Right lobe of liver (tissue), 6 donors: ENCODE measurements at regions not wholly inside any gene's neighbourhood (a gene's known extent, or its start where the extent isn't known, plus 50 kb on each side); places are given as distances from the start of the nearest gene placed in this dataset.

Source experiments
- ATAC-seq, 4 donors: fragments of 200-7000 bp; cut with Tn5 transposase; one replicate each; pipeline ENCODE4 v1.9.1; 2020; ENCODE audit warnings: mild to moderate bottlenecking in 4 of 4, moderate library complexity in 4 of 4
- DNase-seq, 3 donors: peaks; one replicate each; pipeline ENCODE4 v3.0.0-alpha.2; 2020
- H3K27ac ChIP-seq, 3 donors: fragments of 200-600 bp; one replicate each; pipeline ENCODE4 v1.8.0; 2022
- H3K27me3 ChIP-seq, 2 donors: fragments of 200-600 bp; one replicate each; pipeline ENCODE4 v1.8.0; 2022
- H3K36me3 ChIP-seq, 4 donors: fragments of 200-600 bp; sonication (generic) in 1 of 4; one replicate each; pipeline versions ENCODE4 v1.5.1 to v1.8.0; 2017 to 2022; ENCODE audit warnings: control low read depth in 1 of 4
- H3K4me1 ChIP-seq, 4 donors: fragments of 200-600 bp; sonication (generic) in 1 of 4; one replicate each; pipeline versions ENCODE4 v1.5.1 to v1.8.0; 2017 to 2022; ENCODE audit warnings: control low read depth in 1 of 4
- H3K4me3 ChIP-seq, 3 donors: fragments of 200-600 bp; one replicate each; pipeline ENCODE4 v1.8.0; 2022
- H3K9me3 ChIP-seq, 4 donors: fragments of 200-600 bp; sonication (generic) in 1 of 4; one replicate each; pipeline versions ENCODE4 v1.5.1 to v1.8.0; 2017 to 2022; ENCODE audit warnings: control low read depth in 1 of 4
- POLR2A ChIP-seq: fragments of 450-650 bp; IDR thresholded peaks from one replicate; pipeline ENCODE4 v1.6.1; 2017; ENCODE audit warnings: antibody characterized with exemption, mild to moderate bottlenecking
- WGBS: methylation state at CpG from one replicate; pipeline ENCODE4 v1.1.6; 2018; ENCODE audit warnings: low coverage, low lambda C conversion rate; ENCODE audit not compliant: insufficient coverage; ENCODE audit errors: missing lambda C conversion rate; 5-methylcytosine and 5-hydroxymethylcytosine counted together
- intact Hi-C, 2 donors: fragments of 100-400 bp; cut with DNase I; formaldehyde crosslinking; loops; one replicate each; pipeline versions ENCODE4 v1.11.2 to v1.14.1; 2022
- TF ChIP-seq, protein P1 (sequence below), 4 donors: fragments of 200-600 bp in 3 of 4; fragments of 450-650 bp in 1 of 4; IDR thresholded peaks; one replicate each; pipeline versions ENCODE4 v1.5.1 to v1.8.0; 2016 to 2022; ENCODE audit warnings: antibody characterized with exemption in 4 of 4, mild to moderate bottlenecking in 2 of 4
- donor health status: DM: no; HTN: yes; CAD: no.
- donor health status: DM: no; HTN: no; CAD: no.
- donor health status: DM: no; HTN: no; CAD: no.
- donor health status: DM: no; HTN: yes; CAD: no.
- donor health status: DM: no; HTN: yes; CAD: no.

- no peaks in the 10 kb centered on the region for H3K36me3 ChIP-seq
- intact Hi-C loops: no loop called here
- H3K4me1 ChIP-seq: peaks cover 0 to 2% (median 0%) of the 10 kb centered on the region in 4 donors
- 43% methylated on average over 13 of the region's 16 CpGs for WGBS
- no peak for TF ChIP-seq POLR2A
- TF ChIP-seq, protein P1, sequence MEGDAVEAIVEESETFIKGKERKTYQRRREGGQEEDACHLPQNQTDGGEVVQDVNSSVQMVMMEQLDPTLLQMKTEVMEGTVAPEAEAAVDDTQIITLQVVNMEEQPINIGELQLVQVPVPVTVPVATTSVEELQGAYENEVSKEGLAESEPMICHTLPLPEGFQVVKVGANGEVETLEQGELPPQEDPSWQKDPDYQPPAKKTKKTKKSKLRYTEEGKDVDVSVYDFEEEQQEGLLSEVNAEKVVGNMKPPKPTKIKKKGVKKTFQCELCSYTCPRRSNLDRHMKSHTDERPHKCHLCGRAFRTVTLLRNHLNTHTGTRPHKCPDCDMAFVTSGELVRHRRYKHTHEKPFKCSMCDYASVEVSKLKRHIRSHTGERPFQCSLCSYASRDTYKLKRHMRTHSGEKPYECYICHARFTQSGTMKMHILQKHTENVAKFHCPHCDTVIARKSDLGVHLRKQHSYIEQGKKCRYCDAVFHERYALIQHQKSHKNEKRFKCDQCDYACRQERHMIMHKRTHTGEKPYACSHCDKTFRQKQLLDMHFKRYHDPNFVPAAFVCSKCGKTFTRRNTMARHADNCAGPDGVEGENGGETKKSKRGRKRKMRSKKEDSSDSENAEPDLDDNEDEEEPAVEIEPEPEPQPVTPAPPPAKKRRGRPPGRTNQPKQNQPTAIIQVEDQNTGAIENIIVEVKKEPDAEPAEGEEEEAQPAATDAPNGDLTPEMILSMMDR (IDR thresholded peaks at IDR 0.05): no peak
- no peaks in the 10 kb centered on the region for H3K27me3 ChIP-seq
- no peak overlapping the region for H3K4me3 ChIP-seq
- ATAC-seq (no peak), DNase-seq (no peak)
- H3K9me3 ChIP-seq: no peaks in the 10 kb centered on the region
- H3K27ac ChIP-seq: no peak overlapping the region
Measured at GRCh38 chr7:26525398-26526264, 234.0 kb downstream of the SNX10 start.

DNA sequence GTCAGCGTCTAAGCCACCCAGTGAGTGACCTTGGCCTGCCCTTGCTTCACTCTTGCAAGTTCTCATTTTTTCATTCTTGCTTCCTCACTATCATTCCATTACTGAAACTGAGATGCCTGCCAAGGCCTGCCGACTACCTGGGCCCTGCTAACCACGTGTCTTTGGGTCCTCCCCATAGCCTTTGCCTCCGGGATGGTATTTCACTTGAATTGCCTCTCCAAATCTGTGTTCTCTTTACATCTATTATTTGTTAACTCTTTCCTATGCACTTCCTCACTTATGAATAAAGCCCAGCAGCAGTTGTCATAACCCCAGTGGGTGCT lies 234.6 kb downstream of the SNX10 start:
- H3K36me3 ChIP-seq: no peaks in the 10 kb centered on the region
- ATAC-seq: no peak
- WGBS: 29% methylated on average over 4 of the region's 4 CpGs
- no peaks in the 10 kb centered on the region for H3K9me3 ChIP-seq
- peaks cover 0 to 2% (median 0%) of the 10 kb centered on the region in 4 donors for H3K4me1 ChIP-seq
- no peak for DNase-seq
- no peaks in the 10 kb centered on the region for H3K27me3 ChIP-seq
- intact Hi-C loops: no loop called here
- TF ChIP-seq, protein P1 (IDR thresholded peaks at IDR 0.05): no peak
- TF ChIP-seq POLR2A: no peak
- H3K4me3 ChIP-seq: no peak overlapping the region
- no peak overlapping the region for H3K27ac ChIP-seq

DNA sequence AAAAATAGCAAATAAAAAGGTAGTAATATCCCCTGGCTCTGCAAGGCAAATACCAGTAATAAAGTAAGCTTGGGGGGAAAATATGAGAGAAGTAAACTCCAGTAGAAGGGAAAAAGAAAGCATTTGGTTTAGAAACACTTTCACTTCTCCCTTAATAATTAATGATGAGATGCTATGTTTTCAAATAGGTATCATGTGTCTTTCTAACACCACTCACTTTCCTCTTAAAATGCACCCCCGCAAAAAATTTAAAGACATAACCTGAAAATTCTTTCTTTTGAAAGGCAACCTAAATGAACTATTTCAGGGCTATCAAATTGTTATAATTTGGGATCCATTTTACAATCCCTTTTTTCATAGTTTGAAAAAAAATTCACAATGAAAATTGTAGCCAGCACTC lies 240.3 kb downstream of the SNX10 start:
- Histone ChIP-seq H3K4me1 (peaks cover 0 to 2% (median 0%) of the 10 kb centered on the region in 4 donors), H3K4me3 (no peak overlapping the region), H3K9me3 (no peaks in the 10 kb centered on the region), H3K36me3 (no peaks in the 10 kb centered on the region), H3K27ac (no peak overlapping the region), H3K27me3 (no peaks in the 10 kb centered on the region)
- TF ChIP-seq, protein P1 (IDR thresholded peaks at IDR 0.05): no peak
- WGBS: 32% methylated on average over 1 of the region's 1 CpG
- intact Hi-C loops: no loop called here
- no peak for ATAC-seq
- no peak for DNase-seq

GRCh38 chr7:26532471-26532870 lies 240.8 kb downstream of the SNX10 start:
- Histone ChIP-seq H3K9me3 (no peaks in the 10 kb centered on the region), H3K27ac (no peak overlapping the region), H3K4me3 (no peak overlapping the region), H3K4me1 (peaks cover 0 to 2% (median 0%) of the 10 kb centered on the region in 4 donors), H3K27me3 (no peaks in the 10 kb centered on the region), H3K36me3 (no peaks in the 10 kb centered on the region)
- WGBS: 43% methylated on average over 1 of the region's 1 CpG
- DNase-seq: no peak
- intact Hi-C loops: no loop called here
- ATAC-seq: no peak
- TF ChIP-seq, protein P1 (IDR thresholded peaks at IDR 0.05): no peak
- no peak for TF ChIP-seq POLR2A
